PC-9 (cell line): ENCODE measurements at regions not wholly inside any gene's neighbourhood (a gene's known extent, or its start where the extent isn't known, plus 50 kb on each side); places are given as distances from the start of the nearest gene placed in this dataset.

Experiments
- EZH2 ChIP-seq: fragments of 200-600 bp; sonication (generic); IDR thresholded peaks from 2 replicates; pipeline ENCODE4 v1.8.0; 2017; ENCODE audit warnings: antibody characterized with exemption, low read depth
- TF ChIP-seq, protein P1 (sequence below): fragments of 200-600 bp; sonication (generic); conservative IDR thresholded peaks from 2 replicates; pipeline ENCODE4 v1.6.1; 2017; ENCODE audit warnings: mixed run types, antibody characterized with exemption, mild to moderate bottlenecking, moderate library complexity

GRCh38 chr14:82546401-82546800 is 1012.7 kb upstream of the SEL1L start:
- TF ChIP-seq, protein P1, sequence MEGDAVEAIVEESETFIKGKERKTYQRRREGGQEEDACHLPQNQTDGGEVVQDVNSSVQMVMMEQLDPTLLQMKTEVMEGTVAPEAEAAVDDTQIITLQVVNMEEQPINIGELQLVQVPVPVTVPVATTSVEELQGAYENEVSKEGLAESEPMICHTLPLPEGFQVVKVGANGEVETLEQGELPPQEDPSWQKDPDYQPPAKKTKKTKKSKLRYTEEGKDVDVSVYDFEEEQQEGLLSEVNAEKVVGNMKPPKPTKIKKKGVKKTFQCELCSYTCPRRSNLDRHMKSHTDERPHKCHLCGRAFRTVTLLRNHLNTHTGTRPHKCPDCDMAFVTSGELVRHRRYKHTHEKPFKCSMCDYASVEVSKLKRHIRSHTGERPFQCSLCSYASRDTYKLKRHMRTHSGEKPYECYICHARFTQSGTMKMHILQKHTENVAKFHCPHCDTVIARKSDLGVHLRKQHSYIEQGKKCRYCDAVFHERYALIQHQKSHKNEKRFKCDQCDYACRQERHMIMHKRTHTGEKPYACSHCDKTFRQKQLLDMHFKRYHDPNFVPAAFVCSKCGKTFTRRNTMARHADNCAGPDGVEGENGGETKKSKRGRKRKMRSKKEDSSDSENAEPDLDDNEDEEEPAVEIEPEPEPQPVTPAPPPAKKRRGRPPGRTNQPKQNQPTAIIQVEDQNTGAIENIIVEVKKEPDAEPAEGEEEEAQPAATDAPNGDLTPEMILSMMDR: no peak
- no peak for TF ChIP-seq EZH2
